GM18858 (cell line): ENCODE measurements at regions not wholly inside any gene's neighbourhood (a gene's known extent, or its start where the extent isn't known, plus 50 kb on each side); places are given as distances from the start of the nearest gene placed in this dataset.

ENCODE experiments used
- ATAC-seq: cut with Tn5 transposase; IDR thresholded peaks from one replicate; pipeline ENCODE4 v1.9.1; 2021; ENCODE audit not compliant: unreplicated experiment

GRCh38 chr14:96727073-96727472 lies 70.1 kb upstream of the VRK1 start:
- no peak for ATAC-seq

- ATAC-seq: no peak
Measured at GRCh38 chr14:96727491-96727890, 69.7 kb upstream of the VRK1 start.

- no peak for ATAC-seq
Measured at GRCh38 chr14:96727980-96728717, 69.0 kb upstream of the VRK1 start.

GRCh38 chr14:96729889-96730288 lies 67.3 kb upstream of the VRK1 start:
- no peak for ATAC-seq

GRCh38 chr14:96730386-96730785 lies 66.8 kb upstream of the VRK1 start:
- no peak for ATAC-seq

- no peak for ATAC-seq
Measured at GRCh38 chr14:96734076-96734622, 63.0 kb upstream of the VRK1 start.

- ATAC-seq: no peak
Measured at GRCh38 chr14:96735526-96735925, 61.7 kb upstream of the VRK1 start.

GRCh38 chr14:96736439-96736838 lies 60.7 kb upstream of the VRK1 start:
- no peak for ATAC-seq

GRCh38 chr14:96737881-96738280 lies 59.3 kb upstream of the VRK1 start:
- ATAC-seq: no peak

GRCh38 chr14:96739200-96739910 lies 57.8 kb upstream of the VRK1 start:
- ATAC-seq: no peak

- peak; percentile 60 for ATAC-seq
Measured at GRCh38 chr14:96741151-96741977, 55.8 kb upstream of the VRK1 start.

GRCh38 chr14:96744262-96744661 lies 52.9 kb upstream of the VRK1 start:
- ATAC-seq: no peak

- ATAC-seq: no peak
Measured at GRCh38 chr14:96745500-96746051, 51.6 kb upstream of the VRK1 start.

- no peak for ATAC-seq
Measured at GRCh38 chr14:96746101-96746500, 51.1 kb upstream of the VRK1 start.

- no peak for ATAC-seq
Measured at GRCh38 chr14:96747006-96747405, 50.2 kb upstream of the VRK1 start.
